ENCODE measurements at regions not wholly inside any gene's neighbourhood (a gene's known extent, or its start where the extent isn't known, plus 50 kb on each side); places are given as distances from the start of the nearest gene placed in this dataset.

DNA sequence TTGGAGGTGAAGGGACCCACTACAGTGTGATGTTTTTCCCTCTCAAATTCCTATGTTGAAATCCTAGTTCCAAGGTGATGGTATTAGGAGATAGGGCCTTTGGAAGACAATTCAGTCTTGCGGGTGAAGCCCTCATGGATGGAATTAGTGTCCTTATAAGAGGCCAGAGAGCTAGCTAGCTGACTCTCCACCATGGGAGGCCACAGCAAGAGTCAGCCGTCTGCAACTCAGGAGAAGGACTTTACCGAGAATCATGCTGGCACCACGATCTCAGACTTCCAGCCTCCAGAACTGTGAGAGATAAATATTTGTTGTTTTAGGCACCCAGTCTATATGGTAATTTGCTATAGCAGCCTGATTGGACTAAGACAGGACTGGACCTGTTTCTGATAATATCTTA, 461.4 kb downstream of the TSN start:
- Histone ChIP-seq H3K4me3 (no peak overlapping the region), H3K36me3 (replicated peaks in 1 of 2; ENCODE audit: insufficient read depth in 1 of 2, low read depth in 2 of 2) (no peaks in the 10 kb centered on the region), H3K27me3 (no peaks in the 10 kb centered on the region), H3K27ac (no peak overlapping the region), H3K9me3 (no peaks in the 10 kb centered on the region), H3K4me1 (no peaks in the 10 kb centered on the region)
- no peak for DNase-seq
- no peak for ATAC-seq
- intact Hi-C loops (cut with DNase I) = no loop called here
- TF ChIP-seq, protein P1, sequence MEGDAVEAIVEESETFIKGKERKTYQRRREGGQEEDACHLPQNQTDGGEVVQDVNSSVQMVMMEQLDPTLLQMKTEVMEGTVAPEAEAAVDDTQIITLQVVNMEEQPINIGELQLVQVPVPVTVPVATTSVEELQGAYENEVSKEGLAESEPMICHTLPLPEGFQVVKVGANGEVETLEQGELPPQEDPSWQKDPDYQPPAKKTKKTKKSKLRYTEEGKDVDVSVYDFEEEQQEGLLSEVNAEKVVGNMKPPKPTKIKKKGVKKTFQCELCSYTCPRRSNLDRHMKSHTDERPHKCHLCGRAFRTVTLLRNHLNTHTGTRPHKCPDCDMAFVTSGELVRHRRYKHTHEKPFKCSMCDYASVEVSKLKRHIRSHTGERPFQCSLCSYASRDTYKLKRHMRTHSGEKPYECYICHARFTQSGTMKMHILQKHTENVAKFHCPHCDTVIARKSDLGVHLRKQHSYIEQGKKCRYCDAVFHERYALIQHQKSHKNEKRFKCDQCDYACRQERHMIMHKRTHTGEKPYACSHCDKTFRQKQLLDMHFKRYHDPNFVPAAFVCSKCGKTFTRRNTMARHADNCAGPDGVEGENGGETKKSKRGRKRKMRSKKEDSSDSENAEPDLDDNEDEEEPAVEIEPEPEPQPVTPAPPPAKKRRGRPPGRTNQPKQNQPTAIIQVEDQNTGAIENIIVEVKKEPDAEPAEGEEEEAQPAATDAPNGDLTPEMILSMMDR (IDR thresholded peaks at IDR 0.05) = no peak
- no peak for TF ChIP-seq POLR2A (IDR thresholded peaks at IDR 0.05)
- WGBS, 2 donors = 77 to 87% methylated on average over 3 to 4 of the region's 4 CpGs

DNA sequence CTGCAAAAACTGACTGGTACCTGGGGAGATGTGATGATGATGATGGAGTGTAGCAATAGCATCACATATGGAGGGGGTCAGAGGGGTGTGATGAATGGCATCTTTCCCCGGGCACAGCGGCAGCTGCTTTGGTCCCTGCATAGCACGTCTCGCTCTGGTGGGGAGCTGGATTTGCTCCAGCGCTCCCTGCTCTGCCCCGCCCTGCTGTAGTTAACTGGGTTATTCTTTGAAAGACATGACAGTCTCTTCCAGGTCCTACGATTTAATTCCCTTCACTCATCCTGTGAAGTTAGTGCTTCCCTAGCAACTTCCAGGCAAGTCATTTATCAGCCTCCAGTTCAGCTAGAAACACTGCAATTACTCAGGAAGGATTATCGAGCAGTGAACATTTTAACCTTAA, 463.1 kb downstream of the TSN start:
- H3K4me1 ChIP-seq = no peaks in the 10 kb centered on the region
- WGBS, 2 donors = 66 to 78% methylated on average over 8 of the region's 8 CpGs
- no peak for DNase-seq
- no peaks in the 10 kb centered on the region for H3K36me3 ChIP-seq (replicated peaks in 1 of 2; ENCODE audit: insufficient read depth in 1 of 2, low read depth in 2 of 2)
- H3K27ac ChIP-seq = no peak overlapping the region
- TF ChIP-seq POLR2A (IDR thresholded peaks at IDR 0.05) = no peak
- TF ChIP-seq, protein P1 (IDR thresholded peaks at IDR 0.05) = no peak
- intact Hi-C loops (cut with DNase I) = no loop called here
- no peak for ATAC-seq
- no peak overlapping the region for H3K4me3 ChIP-seq
- H3K27me3 ChIP-seq = no peaks in the 10 kb centered on the region
- H3K9me3 ChIP-seq = no peaks in the 10 kb centered on the region

- no peak for ATAC-seq
- TF ChIP-seq POLR2A (IDR thresholded peaks at IDR 0.05) = no peak
- TF ChIP-seq, protein P1 (IDR thresholded peaks at IDR 0.05) = no peak
- 84 to 90% methylated on average over 9 of the region's 9 CpGs for WGBS, 2 donors
- Histone ChIP-seq H3K4me3 (no peak overlapping the region), H3K4me1 (no peaks in the 10 kb centered on the region), H3K27ac (no peak overlapping the region), H3K9me3 (no peaks in the 10 kb centered on the region), H3K36me3 (replicated peaks in 1 of 2; ENCODE audit: insufficient read depth in 1 of 2, low read depth in 2 of 2) (no peaks in the 10 kb centered on the region), H3K27me3 (no peaks in the 10 kb centered on the region)
- no peak for DNase-seq
- intact Hi-C loops (cut with DNase I) = no loop called here
Observed at GRCh38 chr2:122219504-122219903, 464.1 kb downstream of the TSN start.

- intact Hi-C loops (cut with DNase I) = no loop called here
- no peak overlapping the region for H3K4me3 ChIP-seq
- WGBS, 2 donors = 84 to 89% methylated on average over 3 of the region's 3 CpGs
- H3K36me3 ChIP-seq (replicated peaks in 1 of 2; ENCODE audit: insufficient read depth in 1 of 2, low read depth in 2 of 2) = no peaks in the 10 kb centered on the region
- no peaks in the 10 kb centered on the region for H3K9me3 ChIP-seq
- no peaks in the 10 kb centered on the region for H3K4me1 ChIP-seq
- H3K27me3 ChIP-seq = no peaks in the 10 kb centered on the region
- no peak overlapping the region for H3K27ac ChIP-seq
- no peak for ATAC-seq
- TF ChIP-seq, protein P1 (IDR thresholded peaks at IDR 0.05) = no peak
- TF ChIP-seq POLR2A (IDR thresholded peaks at IDR 0.05) = no peak
- no peak for DNase-seq
Observed at GRCh38 chr2:122221665-122222064, 466.2 kb downstream of the TSN start.

GRCh38 chr2:122231296-122231695, 475.8 kb downstream of the TSN start:
- WGBS, 2 donors = 71 to 76% methylated on average over 7 of the region's 7 CpGs
- Histone ChIP-seq H3K4me1 (no peaks in the 10 kb centered on the region), H3K27me3 (no peaks in the 10 kb centered on the region), H3K36me3 (replicated peaks in 1 of 2; ENCODE audit: insufficient read depth in 1 of 2, low read depth in 2 of 2) (no peaks in the 10 kb centered on the region), H3K9me3 (no peaks in the 10 kb centered on the region), H3K27ac (no peak overlapping the region), H3K4me3 (no peak overlapping the region)
- no peak for ATAC-seq
- intact Hi-C loops (cut with DNase I) = no loop called here
- DNase-seq = no peak
- TF ChIP-seq, protein P1 (IDR thresholded peaks at IDR 0.05) = no peak
- TF ChIP-seq POLR2A (IDR thresholded peaks at IDR 0.05) = no peak

Data from body of pancreas (tissue), 4 donors.